ENCODE measurements at regions not wholly inside any gene's neighbourhood (a gene's known extent, or its start where the extent isn't known, plus 50 kb on each side); places are given as distances from the start of the nearest gene placed in this dataset.

GRCh38 chr10:130894471-130894870 is 417.1 kb downstream of the TCERG1L start:
- TF ChIP-seq CTCF (IDR thresholded peaks at IDR 0.05) (no peak), POLR2A (IDR thresholded peaks at IDR 0.05) (no peak)

Measured in Peyer's patch (tissue), 4 donors.